Esophagus (tissue), 2 donors: ENCODE measurements at regions not wholly inside any gene's neighbourhood (a gene's known extent, or its start where the extent isn't known, plus 50 kb on each side); places are given as distances from the start of the nearest gene placed in this dataset.

Source experiments
- H3K27ac ChIP-seq, 2 donors: one replicate each; pipeline ENCODE4 v1.5.1; 2013; ENCODE audit warnings: low read depth in 2 of 2, mild to moderate bottlenecking in 2 of 2, inconsistent platforms in 1 of 2, low read length in 1 of 2, moderate library complexity in 1 of 2
- H3K27me3 ChIP-seq, 2 donors: one replicate each; pipeline ENCODE4 v1.6.1; 2013; ENCODE audit warnings: low read length in 2 of 2, control low read depth in 1 of 2, mild to moderate bottlenecking in 1 of 2; ENCODE audit not compliant: insufficient read depth in 2 of 2, control insufficient read depth in 1 of 2
- H3K36me3 ChIP-seq, 2 donors: one replicate each; pipeline ENCODE4 v1.6.1; 2013; ENCODE audit warnings: low read length in 1 of 2; ENCODE audit not compliant: control insufficient read depth in 2 of 2, insufficient read depth in 2 of 2
- H3K4me1 ChIP-seq, 2 donors: one replicate each; pipeline ENCODE4 v1.6.1; 2013; ENCODE audit warnings: low read length in 1 of 2; ENCODE audit not compliant: control insufficient read depth in 2 of 2, insufficient read depth in 2 of 2
- H3K4me3 ChIP-seq, 2 donors: one replicate each; pipeline ENCODE4 v1.5.1; 2013; ENCODE audit warnings: low read length in 2 of 2, mild to moderate bottlenecking in 2 of 2, low read depth in 1 of 2, moderate library complexity in 1 of 2
- H3K9me3 ChIP-seq, 2 donors: one replicate each; pipeline ENCODE4 v1.6.1; 2013; ENCODE audit warnings: mild to moderate bottlenecking in 2 of 2, low read depth in 1 of 2, low read length in 1 of 2, moderate library complexity in 1 of 2; ENCODE audit not compliant: control insufficient read depth in 2 of 2, insufficient read depth in 1 of 2
- WGBS, 2 donors: extraction: QIAGEN DNeasy Blood & Tissue Kit; methylation state at CpG; one replicate each; pipeline ENCODE4 v1.1.7; 2013; 5-methylcytosine and 5-hydroxymethylcytosine counted together
- donor health status: healthy with polysubstance abuse.
- donor health status: Bipolar disorder and iron deficiency.

DNA sequence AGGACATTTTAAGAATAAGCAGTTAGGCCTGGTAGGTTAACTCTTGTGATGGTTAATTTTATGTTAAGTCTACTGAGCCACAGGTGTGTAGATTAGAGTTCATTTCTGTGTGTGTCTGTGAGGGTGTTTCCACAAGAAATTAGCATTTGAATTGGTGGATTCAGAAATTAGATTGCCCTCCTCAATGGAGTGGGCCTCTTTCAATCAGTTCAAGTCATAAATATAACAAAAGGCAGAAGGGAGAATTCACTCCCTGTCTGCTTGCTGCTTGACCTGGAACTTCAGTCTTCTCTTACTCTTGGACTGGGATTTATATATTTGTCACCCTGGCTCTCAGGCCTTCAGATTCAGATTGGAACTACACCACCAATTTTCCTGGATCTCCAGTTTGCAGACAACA, 55.3 kb upstream of the POM121L12 start:
- H3K4me1 ChIP-seq = no peaks in the 10 kb centered on the region
- peaks cover 2% of the 10 kb centered on the region in 2 donors for H3K9me3 ChIP-seq
- H3K36me3 ChIP-seq = no peaks in the 10 kb centered on the region
- H3K27me3 ChIP-seq = no peaks in the 10 kb centered on the region
- no peak overlapping the region for H3K27ac ChIP-seq
- no peak overlapping the region for H3K4me3 ChIP-seq

DNA sequence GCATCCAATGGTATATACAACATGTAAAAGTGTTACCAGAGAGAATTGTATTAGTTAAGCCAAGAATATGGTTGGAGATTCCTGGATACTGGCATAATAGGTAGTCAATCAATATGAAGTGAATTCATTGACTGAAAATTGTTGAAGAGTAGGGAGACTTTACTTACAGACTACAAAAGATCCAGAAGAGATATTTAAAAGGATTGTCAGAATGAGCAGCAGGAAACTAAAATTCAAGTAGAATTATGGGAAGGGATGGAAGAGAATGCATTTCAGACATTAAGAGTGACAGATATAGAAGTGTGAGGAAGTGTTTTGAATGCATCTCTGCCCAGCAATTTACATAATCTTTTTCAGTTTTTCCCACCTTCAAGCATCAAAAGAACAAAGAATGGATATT, 62.3 kb upstream of the POM121L12 start:
- no peaks in the 10 kb centered on the region for H3K27me3 ChIP-seq
- no peaks in the 10 kb centered on the region for H3K36me3 ChIP-seq
- no peaks in the 10 kb centered on the region for H3K9me3 ChIP-seq
- H3K4me3 ChIP-seq = no peak overlapping the region
- H3K27ac ChIP-seq = no peak overlapping the region
- H3K4me1 ChIP-seq = no peaks in the 10 kb centered on the region

DNA sequence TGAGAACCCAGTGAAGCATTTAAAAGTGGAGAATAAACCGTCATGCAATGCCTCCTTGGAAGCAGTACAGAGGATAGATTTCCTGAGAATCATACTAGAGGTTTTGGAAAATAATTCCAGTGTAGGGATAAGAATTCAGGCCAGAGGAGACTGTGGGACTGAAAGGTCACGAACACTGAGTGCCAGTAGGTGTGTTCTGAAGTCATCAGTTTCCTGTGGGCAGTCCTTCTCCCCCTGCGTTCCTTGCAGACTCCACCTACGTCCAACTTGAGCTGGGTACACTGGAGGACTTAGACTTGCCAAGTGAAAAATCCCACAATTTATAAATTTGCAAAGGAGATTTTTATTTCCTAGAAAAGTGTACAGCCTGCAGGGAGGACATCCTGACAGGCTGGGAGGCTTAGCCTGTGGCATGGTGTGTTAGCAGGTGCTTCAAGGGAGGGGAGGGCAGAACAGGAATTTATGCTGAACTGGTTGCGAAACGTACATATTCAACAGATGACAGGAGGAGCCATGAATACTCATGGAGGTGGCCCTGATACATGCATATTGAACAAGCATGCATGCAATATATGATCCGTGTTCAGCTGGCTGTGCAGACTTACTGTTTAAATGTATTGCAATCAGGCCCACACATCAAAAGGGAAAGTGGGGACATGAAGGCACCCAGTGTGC, 72.9 kb upstream of the POM121L12 start:
- H3K9me3 ChIP-seq = peaks cover 1 to 6% of the 10 kb centered on the region in 2 donors
- no peaks in the 10 kb centered on the region for H3K36me3 ChIP-seq
- no peak overlapping the region for H3K27ac ChIP-seq
- no peaks in the 10 kb centered on the region for H3K27me3 ChIP-seq
- H3K4me1 ChIP-seq = no peaks in the 10 kb centered on the region
- H3K4me3 ChIP-seq = no peak overlapping the region
- 68 to 73% methylated on average over 7 of the region's 7 CpGs for WGBS, 2 donors

DNA sequence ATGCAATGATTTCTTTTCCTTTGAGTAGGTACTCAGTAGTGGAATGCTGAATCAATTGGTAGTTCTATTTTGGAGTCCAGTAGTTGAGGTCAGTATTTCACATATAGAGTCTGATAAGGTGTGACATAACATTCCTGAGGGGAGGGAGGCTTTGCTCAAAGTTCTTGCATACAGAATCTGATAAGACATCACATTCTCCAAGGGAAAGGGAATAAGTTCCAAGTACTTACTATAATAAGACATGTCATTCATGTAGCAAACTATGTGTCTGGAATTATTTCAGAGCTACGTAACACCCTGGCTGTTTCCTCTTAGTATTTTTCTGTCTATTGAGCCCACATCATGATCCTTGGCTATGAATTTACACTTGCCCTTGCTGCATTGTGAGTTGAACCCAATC, 74.3 kb upstream of the POM121L12 start:
- Histone ChIP-seq H3K4me1 (no peaks in the 10 kb centered on the region), H3K4me3 (no peak overlapping the region), H3K27me3 (no peaks in the 10 kb centered on the region), H3K27ac (no peak overlapping the region), H3K36me3 (no peaks in the 10 kb centered on the region), H3K9me3 (peaks cover 3% of the 10 kb centered on the region in 2 donors)
- 71 to 76% methylated on average over 1 of the region's 1 CpG for WGBS, 2 donors

DNA sequence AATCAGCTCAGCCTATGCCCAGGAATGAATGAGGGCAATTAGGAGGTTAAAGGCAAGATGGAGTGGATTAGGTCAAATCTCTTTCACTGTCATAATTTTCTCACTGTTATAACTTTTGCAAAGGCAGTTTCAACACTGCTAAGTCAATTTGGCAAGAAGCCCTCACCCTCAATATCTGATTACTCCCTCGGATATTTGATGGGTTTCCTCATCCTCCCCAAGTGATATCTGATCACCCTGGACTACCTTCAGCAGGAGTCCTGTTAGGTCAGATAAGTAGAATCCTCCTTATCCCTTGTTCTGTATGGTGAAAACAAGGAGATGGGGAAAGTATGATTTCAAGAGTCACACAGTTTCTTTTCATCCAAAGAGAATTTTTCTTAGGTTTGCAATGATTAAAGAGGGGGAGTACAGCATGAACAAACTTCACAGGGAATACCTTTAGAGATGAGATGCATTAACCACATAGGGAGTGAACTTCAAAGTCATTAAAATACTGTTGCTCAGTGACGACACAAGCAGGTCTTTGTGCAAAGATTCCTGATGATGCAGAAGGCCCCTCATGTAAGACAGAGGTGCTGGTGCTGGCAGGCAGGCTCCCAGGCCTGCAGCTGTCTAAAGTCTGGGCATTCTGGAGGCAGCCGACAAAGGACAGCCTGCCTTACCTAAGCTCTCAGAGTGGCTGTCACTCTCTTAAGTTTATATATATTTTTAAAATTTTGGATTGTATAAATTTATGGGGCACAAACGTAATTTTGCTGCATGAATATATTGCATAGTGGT, 75.4 kb upstream of the POM121L12 start:
- 57 to 60% methylated on average over 4 of the region's 4 CpGs for WGBS, 2 donors
- no peaks in the 10 kb centered on the region for H3K27me3 ChIP-seq
- H3K27ac ChIP-seq = no peak overlapping the region

DNA sequence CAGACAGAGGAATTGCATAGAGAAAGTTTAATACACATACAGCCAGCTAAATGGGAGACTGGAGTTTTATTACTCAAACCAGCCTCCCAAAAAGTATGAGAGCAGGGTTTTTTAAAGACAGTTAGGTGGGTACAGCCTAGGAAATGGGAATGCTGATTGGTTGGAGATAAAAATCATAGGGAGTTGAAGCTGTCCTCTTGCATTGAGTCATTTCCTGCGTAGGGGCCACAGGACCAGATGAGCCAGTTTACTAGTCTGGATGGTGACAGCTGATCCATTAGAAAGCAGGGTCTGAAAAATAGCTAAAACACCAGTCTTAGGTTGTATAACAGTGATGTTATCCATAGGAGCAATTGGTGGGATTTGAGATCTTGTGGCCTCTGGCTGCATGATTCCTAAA, 76.1 kb upstream of the POM121L12 start:
- Histone ChIP-seq H3K9me3 (peaks cover 0 to 3% of the 10 kb centered on the region in 2 donors), H3K4me1 (no peaks in the 10 kb centered on the region), H3K4me3 (no peak overlapping the region), H3K27ac (no peak overlapping the region), H3K27me3 (no peaks in the 10 kb centered on the region), H3K36me3 (no peaks in the 10 kb centered on the region)
- WGBS, 2 donors = 65 to 70% methylated on average over 1 of the region's 1 CpG

More for the DNA sequence above, 75.4 kb upstream of the POM121L12 start:
- Histone ChIP-seq H3K36me3 (no peaks in the 10 kb centered on the region), H3K9me3 (peaks cover 3% of the 10 kb centered on the region in 2 donors), H3K4me1 (no peaks in the 10 kb centered on the region), H3K4me3 (no peak overlapping the region)

DNA sequence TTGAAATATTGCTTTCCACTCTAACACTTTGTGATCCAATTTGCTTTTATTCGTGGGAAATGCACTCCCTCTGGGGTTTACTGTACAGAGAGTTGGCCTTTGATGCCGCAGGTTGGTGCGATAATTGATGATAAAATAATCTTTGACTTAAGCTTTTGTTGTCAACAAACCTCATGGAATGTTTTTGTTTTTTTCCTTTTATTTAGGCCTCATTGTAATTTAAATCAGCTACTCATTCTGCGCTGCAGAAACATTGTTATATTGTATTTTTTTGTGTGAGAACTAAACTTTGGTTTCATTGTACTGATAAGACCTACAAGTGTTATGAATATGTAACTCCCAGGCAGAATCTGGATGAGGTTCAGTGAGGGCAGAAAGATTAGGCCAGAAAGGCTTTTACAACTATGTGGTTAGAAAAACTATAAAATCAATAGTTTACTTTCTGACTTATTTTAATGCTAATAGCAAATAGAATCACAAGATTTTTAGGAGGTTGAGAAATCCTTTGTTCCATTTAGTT, 76.8 kb upstream of the POM121L12 start:
- Histone ChIP-seq H3K27me3 (no peaks in the 10 kb centered on the region), H3K36me3 (no peaks in the 10 kb centered on the region), H3K9me3 (peaks cover 0 to 3% of the 10 kb centered on the region in 2 donors), H3K4me3 (no peak overlapping the region), H3K27ac (no peak overlapping the region), H3K4me1 (no peaks in the 10 kb centered on the region)
- 70 to 79% methylated on average over 4 of the region's 4 CpGs for WGBS, 2 donors

DNA sequence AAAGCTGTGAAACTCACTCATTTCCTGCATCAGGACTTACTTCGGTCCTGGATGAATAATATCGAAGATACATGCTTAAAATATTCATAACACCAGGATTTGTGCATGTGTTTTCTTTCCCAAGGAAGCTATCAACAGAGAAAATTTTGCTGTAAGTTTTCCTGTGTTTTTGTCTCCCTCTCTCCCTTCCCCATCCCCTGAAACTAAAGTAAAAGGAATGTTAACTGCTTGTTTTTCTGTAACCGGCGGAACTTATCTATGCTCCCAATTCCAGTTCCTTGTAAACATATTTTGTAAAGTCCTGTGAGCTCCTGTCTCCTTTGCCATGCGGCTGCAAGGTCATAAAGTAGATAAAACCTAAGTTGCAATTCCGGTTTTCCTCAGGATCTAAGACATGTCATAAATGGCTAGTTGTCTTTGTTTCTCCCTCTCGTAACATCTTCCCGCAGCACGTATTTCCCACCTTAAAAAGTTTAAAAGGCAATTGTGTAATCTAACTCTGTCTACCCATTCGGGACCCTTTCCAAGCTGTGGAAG, 79.0 kb upstream of the POM121L12 start:
- H3K36me3 ChIP-seq = no peaks in the 10 kb centered on the region
- no peaks in the 10 kb centered on the region for H3K27me3 ChIP-seq
- WGBS, 2 donors = 33 to 38% methylated on average over 10 of the region's 10 CpGs
- no peak overlapping the region for H3K4me3 ChIP-seq
- no peaks in the 10 kb centered on the region for H3K4me1 ChIP-seq
- no peak overlapping the region for H3K27ac ChIP-seq
- peaks cover 0 to 3% of the 10 kb centered on the region in 2 donors for H3K9me3 ChIP-seq

DNA sequence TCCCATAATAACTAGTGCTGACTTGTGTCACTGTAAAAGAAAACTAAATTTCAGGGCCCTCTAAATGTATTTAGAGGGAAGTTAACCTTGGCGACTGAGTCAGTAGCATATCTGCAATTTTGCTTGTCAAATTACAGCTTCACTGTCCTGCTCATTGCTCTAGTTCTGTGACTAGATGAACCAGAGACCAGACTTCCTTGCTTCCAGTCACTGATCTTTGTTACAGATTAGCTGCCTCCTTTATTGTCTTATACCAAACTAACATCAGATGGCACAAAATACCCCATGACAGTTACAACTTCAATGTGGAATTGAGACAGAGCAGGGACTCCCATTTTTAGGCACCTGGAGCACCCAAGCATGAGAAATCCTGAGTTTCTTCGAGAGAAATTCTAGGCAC, 79.9 kb upstream of the POM121L12 start:
- Histone ChIP-seq H3K36me3 (no peaks in the 10 kb centered on the region), H3K27me3 (no peaks in the 10 kb centered on the region), H3K4me3 (no peak overlapping the region), H3K4me1 (no peaks in the 10 kb centered on the region), H3K9me3 (peaks cover 0 to 3% of the 10 kb centered on the region in 2 donors), H3K27ac (no peak overlapping the region)
- 75 to 86% methylated on average over 2 of the region's 2 CpGs for WGBS, 2 donors
